ENCODE measurements at regions not wholly inside any gene's neighbourhood (a gene's known extent, or its start where the extent isn't known, plus 50 kb on each side); places are given as distances from the start of the nearest gene placed in this dataset.

DNA sequence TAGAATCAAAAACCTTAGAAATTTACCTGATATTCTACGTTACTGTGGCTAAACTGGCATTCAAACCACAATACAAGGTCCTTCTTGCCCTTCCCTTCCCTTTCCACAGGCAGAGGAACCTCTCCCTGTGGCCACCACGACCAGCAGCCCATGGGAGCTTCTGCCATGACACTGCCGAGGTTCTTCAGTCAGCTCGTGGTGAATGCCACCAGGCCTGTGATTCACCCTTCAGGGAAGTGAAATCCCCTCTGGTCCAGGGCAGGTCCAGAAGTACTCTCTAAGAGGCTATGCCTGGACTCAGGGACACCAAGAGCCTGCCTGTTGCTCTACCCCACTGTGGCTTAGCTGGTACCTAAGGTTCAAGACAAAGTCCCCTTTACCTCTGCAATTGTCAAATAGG is 123.0 kb downstream of the HTR1B start:
- H3K27me3 ChIP-seq (ENCODE audit: insufficient read depth, low read length), result no peaks in the 10 kb centered on the region
- no peaks in the 10 kb centered on the region for H3K4me1 ChIP-seq (ENCODE audit: insufficient read depth, low read length)
- H3K4me3 ChIP-seq (ENCODE audit: low read length), result no peak overlapping the region
- peaks cover 8% of the 10 kb centered on the region for H3K9me3 ChIP-seq (ENCODE audit: low read depth, low read length)

GRCh38 chr6:77339926-77340325 is 123.4 kb downstream of the HTR1B start:
- H3K4me3 ChIP-seq (ENCODE audit: low read length), result no peak overlapping the region
- peaks cover 10% of the 10 kb centered on the region for H3K9me3 ChIP-seq (ENCODE audit: low read depth, low read length)
- no peaks in the 10 kb centered on the region for H3K4me1 ChIP-seq (ENCODE audit: insufficient read depth, low read length)
- no peaks in the 10 kb centered on the region for H3K27me3 ChIP-seq (ENCODE audit: insufficient read depth, low read length)

GRCh38 chr6:77337392-77337791 is 125.9 kb downstream of the HTR1B start:
- Histone ChIP-seq H3K27me3 (ENCODE audit: insufficient read depth, low read length) (no peaks in the 10 kb centered on the region), H3K9me3 (ENCODE audit: low read depth, low read length) (peaks cover 17% of the 10 kb centered on the region), H3K4me3 (ENCODE audit: low read length) (no peak overlapping the region), H3K4me1 (ENCODE audit: insufficient read depth, low read length) (no peaks in the 10 kb centered on the region)

DNA sequence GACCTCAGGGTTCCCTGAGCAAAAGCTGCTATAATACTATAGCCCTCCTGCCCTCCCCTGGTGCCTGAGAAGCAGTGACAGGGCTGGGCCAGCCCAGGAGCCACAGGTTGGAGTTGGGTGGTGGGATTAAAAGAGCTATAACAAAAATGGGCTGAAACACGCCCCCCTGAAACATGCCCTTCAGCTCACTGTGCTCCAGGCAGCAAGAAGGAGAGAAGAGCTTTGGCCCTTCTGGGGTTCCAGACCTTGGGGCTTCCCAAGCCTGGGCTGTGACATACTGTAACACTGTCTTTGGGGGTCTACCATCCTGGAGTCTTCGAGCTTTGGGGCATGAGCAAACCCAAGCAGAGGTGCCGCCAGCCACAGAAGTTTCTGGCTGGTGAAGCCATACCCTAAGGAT is 129.2 kb downstream of the HTR1B start:
- H3K9me3 ChIP-seq (ENCODE audit: low read depth, low read length), result peaks cover 17% of the 10 kb centered on the region
- no peaks in the 10 kb centered on the region for H3K4me1 ChIP-seq (ENCODE audit: insufficient read depth, low read length)
- no peaks in the 10 kb centered on the region for H3K27me3 ChIP-seq (ENCODE audit: insufficient read depth, low read length)
- H3K4me3 ChIP-seq (ENCODE audit: low read length), result no peak overlapping the region

DNA sequence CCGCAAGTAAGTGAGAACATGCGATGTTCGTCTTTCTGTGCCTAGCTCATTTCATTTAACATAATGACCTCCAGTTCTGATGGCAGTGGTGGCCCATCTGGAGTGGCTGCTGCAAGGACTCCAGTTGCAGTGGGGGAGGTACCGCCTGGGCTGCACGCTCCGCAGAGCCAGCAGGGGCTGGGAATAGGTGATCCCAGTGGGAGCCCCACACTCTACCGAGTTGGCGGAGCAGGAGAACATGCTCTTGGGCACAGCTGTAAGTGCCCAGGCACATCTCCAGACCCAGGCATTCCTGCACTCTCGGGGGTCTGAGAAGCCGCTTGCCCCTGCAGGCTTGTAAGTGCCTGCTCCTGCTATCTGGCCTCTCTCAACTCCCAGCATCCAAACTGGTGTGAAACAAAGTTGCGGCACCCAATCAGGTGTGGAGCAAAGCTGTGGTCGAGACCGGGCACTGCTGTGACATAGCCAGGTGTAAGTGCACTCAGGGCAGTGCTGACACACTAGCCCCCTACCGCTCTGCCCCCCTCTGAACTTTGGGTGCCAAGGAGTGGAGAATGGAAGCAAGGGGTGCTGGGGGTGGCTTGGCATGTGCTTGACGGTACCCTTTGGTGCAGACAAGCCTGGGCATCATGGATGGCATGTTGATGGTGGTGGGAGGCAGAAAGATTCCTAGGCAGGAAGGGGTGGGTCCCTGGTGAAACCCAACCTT is 130.2 kb downstream of the HTR1B start:
- Histone ChIP-seq H3K9me3 (ENCODE audit: low read depth, low read length) (peaks cover 17% of the 10 kb centered on the region), H3K4me1 (ENCODE audit: insufficient read depth, low read length) (no peaks in the 10 kb centered on the region), H3K4me3 (ENCODE audit: low read length) (no peak overlapping the region), H3K27me3 (ENCODE audit: insufficient read depth, low read length) (no peaks in the 10 kb centered on the region)

DNA sequence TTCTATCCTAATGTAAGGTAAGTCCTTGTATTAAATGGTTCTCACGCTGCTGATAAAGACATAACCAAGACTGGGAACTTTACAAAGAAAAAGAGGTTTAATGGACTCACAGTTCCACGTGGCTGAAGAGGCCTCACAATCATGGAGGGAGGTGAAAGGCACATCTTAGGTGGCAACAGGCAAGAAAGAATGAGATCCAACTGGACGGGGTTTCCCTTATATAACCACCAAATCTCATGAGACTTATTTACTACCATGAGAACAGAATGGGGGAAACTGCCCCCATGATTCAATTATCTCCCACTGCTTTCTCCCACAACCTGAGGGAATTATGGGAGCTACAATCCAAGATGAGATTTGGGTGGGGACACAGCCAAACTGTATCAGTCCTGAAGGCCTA is 136.6 kb downstream of the HTR1B start:
- Histone ChIP-seq H3K9me3 (ENCODE audit: low read depth, low read length) (no peaks in the 10 kb centered on the region), H3K27me3 (ENCODE audit: insufficient read depth, low read length) (no peaks in the 10 kb centered on the region), H3K4me3 (ENCODE audit: low read length) (no peak overlapping the region), H3K4me1 (ENCODE audit: insufficient read depth, low read length) (no peaks in the 10 kb centered on the region)

GRCh38 chr6:77326029-77326428 is 137.3 kb downstream of the HTR1B start:
- Histone ChIP-seq H3K4me3 (ENCODE audit: low read length) (no peak overlapping the region), H3K9me3 (ENCODE audit: low read depth, low read length) (no peaks in the 10 kb centered on the region), H3K4me1 (ENCODE audit: insufficient read depth, low read length) (no peaks in the 10 kb centered on the region), H3K27me3 (ENCODE audit: insufficient read depth, low read length) (no peaks in the 10 kb centered on the region)

- Histone ChIP-seq H3K4me3 (ENCODE audit: low read length) (no peak overlapping the region), H3K9me3 (ENCODE audit: low read depth, low read length) (no peaks in the 10 kb centered on the region), H3K4me1 (ENCODE audit: insufficient read depth, low read length) (no peaks in the 10 kb centered on the region), H3K27me3 (ENCODE audit: insufficient read depth, low read length) (no peaks in the 10 kb centered on the region)
Observed at GRCh38 chr6:77324866-77325265, 138.4 kb downstream of the HTR1B start.

- Histone ChIP-seq H3K4me3 (ENCODE audit: low read length) (no peak overlapping the region), H3K9me3 (ENCODE audit: low read depth, low read length) (no peaks in the 10 kb centered on the region), H3K27me3 (ENCODE audit: insufficient read depth, low read length) (no peaks in the 10 kb centered on the region), H3K4me1 (ENCODE audit: insufficient read depth, low read length) (no peaks in the 10 kb centered on the region)
Observed at GRCh38 chr6:77322604-77323003, 140.7 kb downstream of the HTR1B start.

GRCh38 chr6:77318256-77318655 is 145.0 kb downstream of the HTR1B start:
- Histone ChIP-seq H3K4me3 (ENCODE audit: low read length) (no peak overlapping the region), H3K9me3 (ENCODE audit: low read depth, low read length) (no peaks in the 10 kb centered on the region), H3K4me1 (ENCODE audit: insufficient read depth, low read length) (no peaks in the 10 kb centered on the region), H3K27me3 (ENCODE audit: insufficient read depth, low read length) (no peaks in the 10 kb centered on the region)

GRCh38 chr6:77313595-77313994 is 149.7 kb downstream of the HTR1B start:
- H3K4me1 ChIP-seq (ENCODE audit: insufficient read depth, low read length), result no peaks in the 10 kb centered on the region
- H3K4me3 ChIP-seq (ENCODE audit: low read length), result no peak overlapping the region

GRCh38 chr6:77299931-77300330 is 163.4 kb downstream of the HTR1B start:
- H3K4me1 ChIP-seq (ENCODE audit: insufficient read depth, low read length), result no peaks in the 10 kb centered on the region
- H3K4me3 ChIP-seq (ENCODE audit: low read length), result no peak overlapping the region
- H3K27me3 ChIP-seq (ENCODE audit: insufficient read depth, low read length), result no peaks in the 10 kb centered on the region
- H3K9me3 ChIP-seq (ENCODE audit: low read depth, low read length), result peaks cover 7% of the 10 kb centered on the region

More at GRCh38 chr6:77313595-77313994, 149.7 kb downstream of the HTR1B start:
- Histone ChIP-seq H3K27me3 (ENCODE audit: insufficient read depth, low read length) (no peaks in the 10 kb centered on the region), H3K9me3 (ENCODE audit: low read depth, low read length) (no peaks in the 10 kb centered on the region)

DNA sequence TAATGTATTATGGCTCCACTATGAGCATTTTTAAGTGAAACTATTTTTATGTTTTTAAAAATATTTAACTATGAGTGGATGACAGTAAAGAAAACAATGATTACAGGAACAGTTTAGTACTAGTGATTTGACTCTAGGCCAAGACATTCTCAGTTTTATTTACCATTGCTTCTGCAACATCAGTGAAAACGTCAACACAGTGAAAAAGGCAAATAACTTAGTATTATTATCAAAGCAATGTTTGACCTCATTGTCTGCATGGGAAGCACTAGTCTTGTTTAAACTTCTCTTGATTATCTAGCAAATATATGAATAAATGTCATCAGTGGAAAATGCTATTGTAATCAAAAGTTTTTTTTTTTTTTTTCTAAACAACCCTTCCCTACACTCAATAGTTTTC is 165.0 kb downstream of the HTR1B start:
- Histone ChIP-seq H3K4me1 (ENCODE audit: insufficient read depth, low read length) (no peaks in the 10 kb centered on the region), H3K27me3 (ENCODE audit: insufficient read depth, low read length) (no peaks in the 10 kb centered on the region), H3K9me3 (ENCODE audit: low read depth, low read length) (peaks cover 7% of the 10 kb centered on the region), H3K4me3 (ENCODE audit: low read length) (no peak overlapping the region)

GRCh38 chr6:77292564-77293546 is 170.4 kb downstream of the HTR1B start:
- Histone ChIP-seq H3K9me3 (ENCODE audit: low read depth, low read length) (peaks cover 8% of the 10 kb centered on the region), H3K27me3 (ENCODE audit: insufficient read depth, low read length) (no peaks in the 10 kb centered on the region), H3K4me3 (ENCODE audit: low read length) (no peak overlapping the region), H3K4me1 (ENCODE audit: insufficient read depth, low read length) (no peaks in the 10 kb centered on the region)

DNA sequence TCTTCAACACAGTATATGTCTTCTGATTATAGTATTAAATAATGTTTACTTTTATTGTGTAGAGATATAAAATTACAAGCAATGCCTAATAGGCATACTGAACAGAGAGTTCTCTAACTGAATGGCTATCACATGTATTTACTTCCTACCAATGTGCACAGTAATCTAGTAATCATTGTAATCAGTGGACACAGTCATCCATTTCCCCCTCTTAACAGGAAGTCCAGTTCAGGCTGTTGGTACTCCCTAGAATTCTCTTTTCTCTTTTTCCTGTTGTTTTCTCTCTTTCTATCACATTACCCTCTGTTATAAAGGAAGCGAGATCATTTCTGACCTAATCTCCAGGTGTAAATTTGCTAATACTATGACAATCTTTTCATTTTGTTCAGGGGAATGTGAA is 172.5 kb downstream of the HTR1B start:
- Histone ChIP-seq H3K27me3 (ENCODE audit: insufficient read depth, low read length) (no peaks in the 10 kb centered on the region), H3K4me1 (ENCODE audit: insufficient read depth, low read length) (no peaks in the 10 kb centered on the region), H3K4me3 (ENCODE audit: low read length) (no peak overlapping the region), H3K9me3 (ENCODE audit: low read depth, low read length) (peaks cover 8% of the 10 kb centered on the region)

Measured in mononuclear cell (primary cell).